ENCODE measurements at regions not wholly inside any gene's neighbourhood (a gene's known extent, or its start where the extent isn't known, plus 50 kb on each side); places are given as distances from the start of the nearest gene placed in this dataset.

GRCh38 chr15:77851086-77851485 is 218.4 kb upstream of the LINGO1 start:
- no peak overlapping the region for H3K4me3 ChIP-seq (ENCODE audit: low read length)
- DNase-seq (ENCODE audit: low read depth): no peak
- TF ChIP-seq CTCF (IDR thresholded peaks at IDR 0.05; ENCODE audit: insufficient read depth, low read depth, low read length, missing control alignments): no peak

DNA sequence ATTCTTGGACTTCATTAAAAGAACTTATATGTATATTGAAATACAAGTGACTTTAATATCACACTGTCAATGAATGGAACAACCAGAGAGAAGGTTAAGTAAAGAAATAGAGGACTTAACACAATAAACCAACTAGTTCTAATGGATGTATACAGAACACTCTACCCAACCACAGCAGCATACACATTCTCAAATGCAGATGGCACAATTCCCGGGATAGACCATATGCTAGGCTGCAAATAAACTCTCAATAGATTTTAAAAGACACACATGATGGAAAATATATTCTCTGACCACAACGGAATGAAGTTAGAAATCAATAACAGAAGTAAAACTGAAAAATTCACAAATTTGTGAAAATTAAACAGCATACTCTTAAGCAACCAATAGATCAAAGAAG is 214.3 kb upstream of the LINGO1 start:
- no peak overlapping the region for H3K4me3 ChIP-seq (ENCODE audit: low read length)
- no peak for TF ChIP-seq CTCF (IDR thresholded peaks at IDR 0.05; ENCODE audit: insufficient read depth, low read depth, low read length, missing control alignments)
- no peak for DNase-seq (ENCODE audit: low read depth)

- H3K4me3 ChIP-seq (ENCODE audit: low read length): no peak overlapping the region
- no peak for DNase-seq (ENCODE audit: low read depth)
- TF ChIP-seq CTCF (IDR thresholded peaks at IDR 0.05; ENCODE audit: insufficient read depth, low read depth, low read length, missing control alignments): no peak
These were observed 213.6 kb upstream of the LINGO1 start for GRCh38 chr15:77846360-77846759.

GRCh38 chr15:77844798-77845446 is 212.2 kb upstream of the LINGO1 start:
- TF ChIP-seq CTCF (IDR thresholded peaks at IDR 0.05; ENCODE audit: insufficient read depth, low read depth, low read length, missing control alignments): no peak
- H3K4me3 ChIP-seq (ENCODE audit: low read length): no peak overlapping the region
- no peak for DNase-seq (ENCODE audit: low read depth)

- H3K4me3 ChIP-seq (ENCODE audit: low read length): no peak overlapping the region
- no peak for DNase-seq (ENCODE audit: low read depth)
- TF ChIP-seq CTCF (IDR thresholded peaks at IDR 0.05; ENCODE audit: insufficient read depth, low read depth, low read length, missing control alignments): no peak
These were observed 210.8 kb upstream of the LINGO1 start for GRCh38 chr15:77843546-77843945.

- peak; percentile 94 for DNase-seq (ENCODE audit: low read depth)
These were observed 208.5 kb upstream of the LINGO1 start for GRCh38 chr15:77840991-77841775.

More at GRCh38 chr15:77840991-77841775, 208.5 kb upstream of the LINGO1 start:
- TF ChIP-seq CTCF (IDR thresholded peaks at IDR 0.05; ENCODE audit: insufficient read depth, low read depth, low read length, missing control alignments): no peak
- H3K4me3 ChIP-seq (ENCODE audit: low read length): no peak overlapping the region

All from epithelial cell of esophagus (primary cell).